Neutrophil (primary cell): ENCODE measurements at regions not wholly inside any gene's neighbourhood (a gene's known extent, or its start where the extent isn't known, plus 50 kb on each side); places are given as distances from the start of the nearest gene placed in this dataset.
A peak's percentile ranks its signal among the peaks of the same experiment; 100 is the strongest.

Experiments used
- H3K27ac ChIP-seq: fragments of 200-600 bp; sonication (generic); 2 replicates; pipeline ENCODE4 v1.5.1; 2016; ENCODE audit warnings: mild to moderate bottlenecking, moderate library complexity
- H3K27me3 ChIP-seq: fragments of 200-600 bp; sonication (generic); 2 replicates; pipeline ENCODE4 v1.6.0; 2016; ENCODE audit warnings: mild to moderate bottlenecking
- H3K36me3 ChIP-seq: fragments of 200-600 bp; sonication (generic); 2 replicates; pipeline ENCODE4 v1.5.1; 2017
- H3K4me1 ChIP-seq, 2 experiments: fragments of 200-600 bp in 1 of 2; sonication (generic) in 1 of 2; 1 replicate in 1 of 2; 2 replicates in 1 of 2; pipeline versions ENCODE4 v1.5.1 to v1.6.1; 2013 to 2016; ENCODE audit warnings: low read depth in 1 of 2, low read length in 1 of 2, mild to moderate bottlenecking in 1 of 2, moderate library complexity in 1 of 2; ENCODE audit not compliant: control insufficient read depth in 1 of 2, insufficient read depth in 1 of 2
- H3K4me3 ChIP-seq, 2 experiments: fragments of 200-600 bp in 1 of 2; sonication (generic) in 1 of 2; 1 replicate in 1 of 2; 2 replicates in 1 of 2; pipeline ENCODE4 v1.5.1; 2013 to 2016; ENCODE audit warnings: low read depth in 1 of 2, low read length in 1 of 2, mild to moderate bottlenecking in 1 of 2, moderate library complexity in 1 of 2
- H3K9me3 ChIP-seq: fragments of 200-600 bp; sonication (generic); 2 replicates; pipeline ENCODE4 v1.5.1; 2016
- CTCF ChIP-seq: fragments of 200-600 bp; sonication (generic); IDR thresholded peaks from 2 replicates; pipeline ENCODE4 v1.5.1; 2016; ENCODE audit warnings: antibody characterized with exemption

GRCh38 chr6:14658886-14659561, 541.5 kb downstream of the CD83 start:
- Histone ChIP-seq H3K9me3 (no peaks in the 10 kb centered on the region), H3K36me3 (no peaks in the 10 kb centered on the region), H3K27me3 (no peaks in the 10 kb centered on the region), H3K27ac (peak overlapping the region; percentile 57), H3K4me1 (peaks cover 0 to 9% of the 10 kb centered on the region in 2 experiments), H3K4me3 (no peak overlapping the region)
- TF ChIP-seq CTCF, result no peak

- Histone ChIP-seq H3K27me3 (no peaks in the 10 kb centered on the region), H3K36me3 (no peaks in the 10 kb centered on the region), H3K4me1 (peaks cover 0 to 9% of the 10 kb centered on the region in 2 experiments), H3K4me3 (no peak overlapping the region), H3K9me3 (no peaks in the 10 kb centered on the region), H3K27ac (no peak overlapping the region)
- no peak for TF ChIP-seq CTCF
Observed at GRCh38 chr6:14659841-14660240, 542.3 kb downstream of the CD83 start.

- H3K4me3 ChIP-seq, result no peak overlapping the region
- peaks cover 4 to 9% of the 10 kb centered on the region in 2 experiments for H3K4me1 ChIP-seq
- H3K36me3 ChIP-seq, result no peaks in the 10 kb centered on the region
- no peak overlapping the region for H3K27ac ChIP-seq
- no peaks in the 10 kb centered on the region for H3K27me3 ChIP-seq
- H3K9me3 ChIP-seq, result no peaks in the 10 kb centered on the region
- TF ChIP-seq CTCF, result no peak
Observed at GRCh38 chr6:14660806-14661579, 543.4 kb downstream of the CD83 start.

DNA sequence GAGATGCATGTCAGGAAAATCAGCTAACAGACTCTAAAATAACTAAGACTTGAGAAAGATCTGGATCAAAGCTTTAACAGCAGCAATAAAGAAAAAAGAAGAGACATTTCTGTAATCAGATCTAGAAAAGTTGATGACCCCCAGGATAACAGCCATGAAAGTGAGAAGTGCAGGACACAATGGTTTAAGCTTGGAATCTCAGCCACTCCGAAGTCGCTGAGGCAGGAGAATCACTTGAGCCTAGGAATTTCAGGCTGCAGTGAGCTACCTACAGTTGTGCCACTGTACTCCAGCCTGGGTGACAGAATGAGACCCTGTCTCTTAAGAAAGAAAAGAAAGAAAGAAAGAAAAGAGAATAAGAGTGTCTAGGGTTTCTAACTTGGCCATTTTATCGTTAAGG, 544.1 kb downstream of the CD83 start:
- Histone ChIP-seq H3K36me3 (no peaks in the 10 kb centered on the region), H3K4me1 (peaks cover 4 to 6% of the 10 kb centered on the region in 2 experiments)
- TF ChIP-seq CTCF, result no peak

GRCh38 chr6:14664112-14664601, 546.6 kb downstream of the CD83 start:
- Histone ChIP-seq H3K4me1 (peaks cover 2 to 4% of the 10 kb centered on the region in 2 experiments), H3K27me3 (no peaks in the 10 kb centered on the region), H3K27ac (no peak overlapping the region), H3K4me3 (no peak overlapping the region), H3K36me3 (no peaks in the 10 kb centered on the region), H3K9me3 (no peaks in the 10 kb centered on the region)
- no peak for TF ChIP-seq CTCF

More for the DNA sequence above, 544.1 kb downstream of the CD83 start:
- Histone ChIP-seq H3K27me3 (no peaks in the 10 kb centered on the region), H3K27ac (no peak overlapping the region), H3K9me3 (no peaks in the 10 kb centered on the region), H3K4me3 (no peak overlapping the region)
